ENCODE measurements at regions not wholly inside any gene's neighbourhood (a gene's known extent, or its start where the extent isn't known, plus 50 kb on each side); places are given as distances from the start of the nearest gene placed in this dataset.

DNA sequence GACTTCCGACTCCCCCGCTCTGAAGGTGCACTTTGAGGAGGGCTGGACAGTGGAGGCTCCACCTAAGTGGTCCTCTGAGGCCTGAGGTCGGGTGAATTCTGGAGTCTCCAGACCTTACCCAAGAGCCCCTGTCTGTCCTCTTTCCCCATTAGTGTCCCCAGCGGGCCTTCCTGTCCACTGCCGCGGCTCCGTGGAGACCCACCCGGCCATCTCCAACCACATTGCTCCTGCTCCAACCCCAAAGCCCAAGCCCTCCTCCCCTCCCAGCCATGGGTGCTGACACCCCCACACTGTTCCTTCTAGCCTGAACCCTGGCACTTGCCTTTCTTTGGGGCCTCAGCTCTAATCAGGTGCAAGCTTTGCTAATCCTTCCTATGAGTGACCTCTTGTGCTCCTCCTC lies 283.1 kb upstream of the TNRC6C start:
- TF ChIP-seq CTCF (IDR thresholded peaks at IDR 0.05; ENCODE audit: low read depth, low read length, poor library complexity, severe bottlenecking) (no peak), EZH2phosphoT487 (IDR thresholded peaks at IDR 0.05; ENCODE audit: borderline replicate concordance, low read length) (no peak)
